ENCODE measurements at regions not wholly inside any gene's neighbourhood (a gene's known extent, or its start where the extent isn't known, plus 50 kb on each side); places are given as distances from the start of the nearest gene placed in this dataset.

DNA sequence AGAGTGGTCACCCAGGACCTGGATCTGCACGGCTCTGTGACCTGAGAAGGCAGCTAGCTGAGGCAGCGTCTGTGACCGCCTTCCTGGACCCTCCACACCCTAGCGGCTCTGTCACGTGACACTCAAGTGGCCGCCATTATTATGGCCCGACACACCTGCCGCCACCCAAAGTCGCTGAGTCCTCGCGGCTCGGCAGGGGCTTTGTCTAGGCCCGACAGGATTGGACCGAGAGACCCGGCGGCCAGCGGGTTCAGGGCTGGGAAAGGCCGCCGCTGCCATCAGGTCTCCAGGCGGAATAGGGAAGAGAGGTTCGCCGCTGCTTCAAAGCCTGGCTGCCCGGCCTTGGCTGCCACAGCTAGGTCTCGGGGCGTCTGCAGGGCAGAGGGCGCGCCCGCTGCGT is 1162.5 kb upstream of the LRRTM1 start:
- TF ChIP-seq, protein P1, sequence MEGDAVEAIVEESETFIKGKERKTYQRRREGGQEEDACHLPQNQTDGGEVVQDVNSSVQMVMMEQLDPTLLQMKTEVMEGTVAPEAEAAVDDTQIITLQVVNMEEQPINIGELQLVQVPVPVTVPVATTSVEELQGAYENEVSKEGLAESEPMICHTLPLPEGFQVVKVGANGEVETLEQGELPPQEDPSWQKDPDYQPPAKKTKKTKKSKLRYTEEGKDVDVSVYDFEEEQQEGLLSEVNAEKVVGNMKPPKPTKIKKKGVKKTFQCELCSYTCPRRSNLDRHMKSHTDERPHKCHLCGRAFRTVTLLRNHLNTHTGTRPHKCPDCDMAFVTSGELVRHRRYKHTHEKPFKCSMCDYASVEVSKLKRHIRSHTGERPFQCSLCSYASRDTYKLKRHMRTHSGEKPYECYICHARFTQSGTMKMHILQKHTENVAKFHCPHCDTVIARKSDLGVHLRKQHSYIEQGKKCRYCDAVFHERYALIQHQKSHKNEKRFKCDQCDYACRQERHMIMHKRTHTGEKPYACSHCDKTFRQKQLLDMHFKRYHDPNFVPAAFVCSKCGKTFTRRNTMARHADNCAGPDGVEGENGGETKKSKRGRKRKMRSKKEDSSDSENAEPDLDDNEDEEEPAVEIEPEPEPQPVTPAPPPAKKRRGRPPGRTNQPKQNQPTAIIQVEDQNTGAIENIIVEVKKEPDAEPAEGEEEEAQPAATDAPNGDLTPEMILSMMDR (optimal IDR thresholded peaks at IDR 0.05 in 1 of 3, IDR thresholded peaks at IDR 0.05 in 1 of 3, conservative IDR thresholded peaks at IDR 0.05 in 1 of 3; ENCODE audit: extremely low read depth in 1 of 3, insufficient read depth in 2 of 3, low read length in 3 of 3) = no peak
- TF ChIP-seq EZH2 (IDR thresholded peaks at IDR 0.05; ENCODE audit: low read length) = no peak
